HL-60 (cell line): ENCODE measurements at regions not wholly inside any gene's neighbourhood (a gene's known extent, or its start where the extent isn't known, plus 50 kb on each side); places are given as distances from the start of the nearest gene placed in this dataset.

Source experiments
- DNase-seq, 2 experiments: peaks; one replicate each; pipeline ENCODE4 v3.0.0-alpha.2; 2010 to 2020; ENCODE audit warnings: low read depth in 1 of 2, low spot score in 1 of 2
- H3K27ac ChIP-seq: fragments of 250-450 bp; sonication (Bioruptor Pico); replicated peaks from 2 replicates; pipeline ENCODE4 v1.5.1; 2020; ENCODE audit warnings: mild to moderate bottlenecking, moderate library complexity
- H3K27me3 ChIP-seq: fragments of 250-450 bp; sonication (Bioruptor Pico); 2 replicates; pipeline ENCODE4 v1.5.1; 2021; ENCODE audit warnings: mild to moderate bottlenecking, moderate library complexity; ENCODE audit not compliant: insufficient read depth, poor library complexity, severe bottlenecking
- H3K4me3 ChIP-seq: replicated peaks from 2 replicates; pipeline ENCODE4 v1.5.1; 2011; ENCODE audit warnings: mild to moderate bottlenecking, control low read depth, low read length; ENCODE audit not compliant: insufficient read depth
- GABPA ChIP-seq: IDR thresholded peaks from 2 replicates; pipeline ENCODE4 v1.6.1; 2012; ENCODE audit warnings: low read depth
- POLR2AphosphoS5 ChIP-seq: IDR thresholded peaks from 2 replicates; pipeline ENCODE4 v1.6.1; 2012; ENCODE audit warnings: low read depth
- SPI1 ChIP-seq: IDR thresholded peaks from 2 replicates; pipeline ENCODE4 v1.6.1; 2012; ENCODE audit warnings: low read depth, mild to moderate bottlenecking, borderline replicate concordance
- TF ChIP-seq, protein P1 (sequence below): IDR thresholded peaks from 2 replicates; pipeline ENCODE4 v1.6.1; 2012; ENCODE audit warnings: low read depth; ENCODE audit not compliant: insufficient replicate concordance
- TF ChIP-seq, protein P2 (sequence below): IDR thresholded peaks from one replicate; pipeline ENCODE4 v1.5.1; 2011; ENCODE audit warnings: low read length, control low read depth, inconsistent platforms; ENCODE audit not compliant: insufficient read depth

DNA sequence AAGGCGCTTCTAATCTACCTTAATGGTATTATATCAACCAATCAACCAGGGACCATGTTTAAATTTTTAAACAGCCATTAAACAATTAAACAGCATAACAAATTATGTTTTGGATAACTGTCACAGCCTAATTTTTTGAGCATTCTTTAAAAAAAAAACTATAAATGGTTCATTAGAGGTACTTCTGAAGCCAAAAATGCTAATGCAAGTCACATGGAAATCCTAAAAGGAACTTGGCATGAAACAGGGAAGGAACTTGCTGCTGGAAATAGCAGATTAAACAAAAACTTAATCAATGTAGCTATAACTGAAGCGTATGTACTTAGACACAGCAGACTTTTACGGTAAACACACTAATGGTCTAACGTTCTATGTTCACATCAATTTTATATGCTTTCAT is 190.2 kb upstream of the BTG1 start:
- no peak for DNase-seq
- Histone ChIP-seq H3K27me3 (no peaks in the 10 kb centered on the region), H3K27ac (no peak overlapping the region), H3K4me3 (no peak overlapping the region)
- TF ChIP-seq GABPA (no peak), POLR2AphosphoS5 (no peak), SPI1 (no peak)
- TF ChIP-seq, protein P1, sequence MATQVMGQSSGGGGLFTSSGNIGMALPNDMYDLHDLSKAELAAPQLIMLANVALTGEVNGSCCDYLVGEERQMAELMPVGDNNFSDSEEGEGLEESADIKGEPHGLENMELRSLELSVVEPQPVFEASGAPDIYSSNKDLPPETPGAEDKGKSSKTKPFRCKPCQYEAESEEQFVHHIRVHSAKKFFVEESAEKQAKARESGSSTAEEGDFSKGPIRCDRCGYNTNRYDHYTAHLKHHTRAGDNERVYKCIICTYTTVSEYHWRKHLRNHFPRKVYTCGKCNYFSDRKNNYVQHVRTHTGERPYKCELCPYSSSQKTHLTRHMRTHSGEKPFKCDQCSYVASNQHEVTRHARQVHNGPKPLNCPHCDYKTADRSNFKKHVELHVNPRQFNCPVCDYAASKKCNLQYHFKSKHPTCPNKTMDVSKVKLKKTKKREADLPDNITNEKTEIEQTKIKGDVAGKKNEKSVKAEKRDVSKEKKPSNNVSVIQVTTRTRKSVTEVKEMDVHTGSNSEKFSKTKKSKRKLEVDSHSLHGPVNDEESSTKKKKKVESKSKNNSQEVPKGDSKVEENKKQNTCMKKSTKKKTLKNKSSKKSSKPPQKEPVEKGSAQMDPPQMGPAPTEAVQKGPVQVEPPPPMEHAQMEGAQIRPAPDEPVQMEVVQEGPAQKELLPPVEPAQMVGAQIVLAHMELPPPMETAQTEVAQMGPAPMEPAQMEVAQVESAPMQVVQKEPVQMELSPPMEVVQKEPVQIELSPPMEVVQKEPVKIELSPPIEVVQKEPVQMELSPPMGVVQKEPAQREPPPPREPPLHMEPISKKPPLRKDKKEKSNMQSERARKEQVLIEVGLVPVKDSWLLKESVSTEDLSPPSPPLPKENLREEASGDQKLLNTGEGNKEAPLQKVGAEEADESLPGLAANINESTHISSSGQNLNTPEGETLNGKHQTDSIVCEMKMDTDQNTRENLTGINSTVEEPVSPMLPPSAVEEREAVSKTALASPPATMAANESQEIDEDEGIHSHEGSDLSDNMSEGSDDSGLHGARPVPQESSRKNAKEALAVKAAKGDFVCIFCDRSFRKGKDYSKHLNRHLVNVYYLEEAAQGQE: no peak
- TF ChIP-seq, protein P2, sequence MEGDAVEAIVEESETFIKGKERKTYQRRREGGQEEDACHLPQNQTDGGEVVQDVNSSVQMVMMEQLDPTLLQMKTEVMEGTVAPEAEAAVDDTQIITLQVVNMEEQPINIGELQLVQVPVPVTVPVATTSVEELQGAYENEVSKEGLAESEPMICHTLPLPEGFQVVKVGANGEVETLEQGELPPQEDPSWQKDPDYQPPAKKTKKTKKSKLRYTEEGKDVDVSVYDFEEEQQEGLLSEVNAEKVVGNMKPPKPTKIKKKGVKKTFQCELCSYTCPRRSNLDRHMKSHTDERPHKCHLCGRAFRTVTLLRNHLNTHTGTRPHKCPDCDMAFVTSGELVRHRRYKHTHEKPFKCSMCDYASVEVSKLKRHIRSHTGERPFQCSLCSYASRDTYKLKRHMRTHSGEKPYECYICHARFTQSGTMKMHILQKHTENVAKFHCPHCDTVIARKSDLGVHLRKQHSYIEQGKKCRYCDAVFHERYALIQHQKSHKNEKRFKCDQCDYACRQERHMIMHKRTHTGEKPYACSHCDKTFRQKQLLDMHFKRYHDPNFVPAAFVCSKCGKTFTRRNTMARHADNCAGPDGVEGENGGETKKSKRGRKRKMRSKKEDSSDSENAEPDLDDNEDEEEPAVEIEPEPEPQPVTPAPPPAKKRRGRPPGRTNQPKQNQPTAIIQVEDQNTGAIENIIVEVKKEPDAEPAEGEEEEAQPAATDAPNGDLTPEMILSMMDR: no peak

DNA sequence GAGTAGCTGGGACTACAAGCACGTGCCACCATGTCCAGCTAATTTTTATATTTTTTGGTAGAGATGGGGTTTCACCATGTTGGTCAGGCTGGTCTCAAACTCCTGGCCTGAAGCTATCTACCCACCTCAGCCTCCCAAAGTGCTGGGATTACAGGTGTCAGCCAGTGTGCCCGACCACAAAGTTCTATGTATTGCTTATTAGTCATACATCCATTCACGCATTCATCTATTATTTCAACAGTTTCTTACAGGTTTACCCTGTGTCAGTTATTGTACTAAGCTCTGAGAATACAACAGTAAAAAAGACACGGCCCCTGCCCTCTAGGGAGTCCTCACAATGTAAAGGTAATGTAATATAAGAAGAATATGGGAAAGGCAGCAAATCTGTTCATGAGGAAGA is 188.9 kb upstream of the BTG1 start:
- Histone ChIP-seq H3K27ac (no peak overlapping the region), H3K4me3 (no peak overlapping the region), H3K27me3 (no peaks in the 10 kb centered on the region)
- TF ChIP-seq, protein P2: no peak
- no peak for DNase-seq

DNA sequence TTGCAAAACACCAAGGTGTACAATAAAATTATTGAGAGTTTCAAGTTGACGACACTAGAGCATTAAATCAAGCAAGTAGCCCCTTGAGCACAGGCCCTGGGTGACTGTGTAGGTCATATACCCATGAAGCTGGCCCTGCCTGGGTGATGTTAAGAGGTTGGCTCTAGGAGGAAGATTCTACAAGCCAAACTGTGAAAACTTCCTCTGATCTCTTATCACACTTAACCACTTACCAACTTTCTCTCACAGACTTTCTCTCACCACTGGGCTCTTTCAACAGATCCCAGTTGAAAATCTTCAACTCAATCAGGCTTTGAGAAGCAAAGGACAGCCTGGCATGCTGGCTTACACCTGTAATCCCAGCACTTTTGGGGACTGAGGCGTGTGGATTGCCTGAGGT is 186.9 kb upstream of the BTG1 start:
- Histone ChIP-seq H3K4me3 (no peak overlapping the region), H3K27ac (no peak overlapping the region), H3K27me3 (no peaks in the 10 kb centered on the region)
- TF ChIP-seq SPI1 (no peak), POLR2AphosphoS5 (no peak), GABPA (no peak)
- TF ChIP-seq, protein P2: no peak
- TF ChIP-seq, protein P1: no peak
- DNase-seq: no peak

DNA sequence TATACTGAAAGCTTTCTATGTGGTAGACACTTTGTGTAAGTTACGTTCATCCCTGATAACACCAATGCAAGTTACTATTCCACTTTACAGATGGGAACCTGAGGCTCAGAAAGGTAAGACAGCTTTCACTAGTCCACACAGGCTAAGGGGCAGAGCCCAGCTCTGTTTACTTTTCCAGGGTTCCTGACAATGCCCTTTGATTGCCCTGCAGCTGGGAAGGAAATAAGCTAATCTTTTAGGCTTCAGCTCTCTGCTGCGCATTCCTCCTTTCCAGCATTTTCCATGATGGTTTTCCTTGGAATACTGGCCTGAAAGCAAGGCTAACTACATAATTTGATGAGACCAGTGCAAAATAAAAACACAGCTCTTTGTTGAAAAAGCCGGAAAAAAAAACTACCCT is 185.7 kb upstream of the BTG1 start:
- Histone ChIP-seq H3K4me3 (no peak overlapping the region), H3K27me3 (no peaks in the 10 kb centered on the region), H3K27ac (no peak overlapping the region)
- TF ChIP-seq GABPA (no peak), POLR2AphosphoS5 (no peak), SPI1 (no peak)
- TF ChIP-seq, protein P1: no peak
- TF ChIP-seq, protein P2: no peak
- no peak for DNase-seq
